ENCODE measurements at regions not wholly inside any gene's neighbourhood (a gene's known extent, or its start where the extent isn't known, plus 50 kb on each side); places are given as distances from the start of the nearest gene placed in this dataset.

DNA sequence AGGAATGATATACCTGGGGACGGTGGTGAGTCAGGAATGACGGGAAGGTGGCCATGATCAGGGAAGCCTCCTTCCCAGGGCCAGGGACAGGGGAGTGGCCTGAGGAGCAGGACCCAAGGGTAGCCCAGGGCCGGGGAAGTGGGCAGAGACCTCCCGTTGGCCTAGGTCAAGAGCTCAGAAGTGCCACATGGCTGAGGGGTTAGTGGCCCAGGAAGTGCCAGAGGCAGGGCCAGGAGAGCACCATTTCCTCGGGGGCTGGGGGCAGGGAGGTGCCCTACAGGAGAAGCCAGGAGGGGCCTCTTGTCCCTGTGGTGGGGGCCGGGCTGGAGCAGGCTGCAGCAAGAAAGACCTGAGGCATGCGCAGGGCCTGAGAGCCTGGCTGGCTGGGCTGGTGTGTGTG, 152.3 kb upstream of the ZSWIM2 start:
- Histone ChIP-seq H3K4me1 (ENCODE audit: control insufficient read depth, insufficient read depth, low read length) (no peaks in the 10 kb centered on the region), H3K27me3 (ENCODE audit: control insufficient read depth, insufficient read depth, low read length) (no peaks in the 10 kb centered on the region), H3K36me3 (ENCODE audit: control insufficient read depth, insufficient read depth, low read length) (no peaks in the 10 kb centered on the region), H3K27ac (ENCODE audit: low read length) (no peak overlapping the region), H3K4me3 (ENCODE audit: low read length) (no peak overlapping the region), H3K9me3 (ENCODE audit: control insufficient read depth, insufficient read depth, low read length) (no peaks in the 10 kb centered on the region)
- no CpG with 5 or more reads among the region's 7 CpGs for WGBS (ENCODE audit: insufficient coverage, insufficient read length)
- DNase-seq (ENCODE audit: low read depth, low spot score) = no peak

DNA sequence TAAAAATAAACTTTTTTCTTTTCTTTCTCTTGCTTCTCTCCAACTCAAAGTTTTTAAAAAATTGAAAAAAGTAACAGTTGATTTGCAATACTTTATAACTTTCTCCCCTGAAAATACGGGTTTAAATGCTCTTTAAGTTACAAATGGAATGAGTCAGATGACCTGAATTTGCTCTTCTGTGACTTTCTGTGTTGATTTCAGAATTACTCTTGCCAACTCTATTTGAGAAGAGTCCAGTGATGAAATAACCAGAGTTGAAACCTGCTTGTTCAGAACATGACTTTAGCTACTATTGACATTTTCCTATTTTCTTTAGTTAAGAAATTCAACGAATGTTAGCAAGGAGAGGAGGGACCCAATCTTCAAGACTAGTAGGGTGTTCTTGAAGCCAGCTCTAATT, 146.1 kb upstream of the ZSWIM2 start:
- Histone ChIP-seq H3K9me3 (ENCODE audit: control insufficient read depth, insufficient read depth, low read length) (no peaks in the 10 kb centered on the region), H3K36me3 (ENCODE audit: control insufficient read depth, insufficient read depth, low read length) (no peaks in the 10 kb centered on the region), H3K4me1 (ENCODE audit: control insufficient read depth, insufficient read depth, low read length) (no peaks in the 10 kb centered on the region), H3K4me3 (ENCODE audit: low read length) (no peak overlapping the region), H3K27me3 (ENCODE audit: control insufficient read depth, insufficient read depth, low read length) (no peaks in the 10 kb centered on the region), H3K27ac (ENCODE audit: low read length) (no peak overlapping the region)
- WGBS (ENCODE audit: insufficient coverage, insufficient read length) = no CpG with 5 or more reads among the region's 2 CpGs
- DNase-seq (ENCODE audit: low read depth, low spot score) = no peak

DNA sequence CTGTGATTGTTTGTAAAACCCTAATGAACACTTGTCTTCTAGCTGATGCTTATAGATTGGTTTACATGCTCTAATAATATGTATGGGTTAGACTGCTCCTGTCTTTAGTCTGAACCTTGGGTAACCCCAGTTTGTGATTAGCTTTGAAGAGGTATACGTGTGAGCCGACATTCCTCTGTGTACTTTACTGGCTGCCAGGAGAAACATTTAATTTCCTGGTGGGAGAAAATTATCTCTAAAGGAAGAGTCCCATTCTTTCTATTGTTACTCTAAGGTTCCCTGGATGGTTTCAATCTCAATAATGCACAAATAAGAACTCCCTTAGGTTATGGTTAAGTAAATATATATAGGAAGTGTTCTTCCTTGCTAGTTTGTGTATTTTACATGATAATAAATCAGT, 143.6 kb upstream of the ZSWIM2 start:
- no peaks in the 10 kb centered on the region for H3K4me1 ChIP-seq (ENCODE audit: control insufficient read depth, insufficient read depth, low read length)
- no peak overlapping the region for H3K27ac ChIP-seq (ENCODE audit: low read length)
- no peak overlapping the region for H3K4me3 ChIP-seq (ENCODE audit: low read length)
- H3K36me3 ChIP-seq (ENCODE audit: control insufficient read depth, insufficient read depth, low read length) = no peaks in the 10 kb centered on the region
- WGBS (ENCODE audit: insufficient coverage, insufficient read length) = no CpG with 5 or more reads among the region's 2 CpGs
- DNase-seq (ENCODE audit: low read depth, low spot score) = no peak
- no peaks in the 10 kb centered on the region for H3K9me3 ChIP-seq (ENCODE audit: control insufficient read depth, insufficient read depth, low read length)
- no peaks in the 10 kb centered on the region for H3K27me3 ChIP-seq (ENCODE audit: control insufficient read depth, insufficient read depth, low read length)

DNA sequence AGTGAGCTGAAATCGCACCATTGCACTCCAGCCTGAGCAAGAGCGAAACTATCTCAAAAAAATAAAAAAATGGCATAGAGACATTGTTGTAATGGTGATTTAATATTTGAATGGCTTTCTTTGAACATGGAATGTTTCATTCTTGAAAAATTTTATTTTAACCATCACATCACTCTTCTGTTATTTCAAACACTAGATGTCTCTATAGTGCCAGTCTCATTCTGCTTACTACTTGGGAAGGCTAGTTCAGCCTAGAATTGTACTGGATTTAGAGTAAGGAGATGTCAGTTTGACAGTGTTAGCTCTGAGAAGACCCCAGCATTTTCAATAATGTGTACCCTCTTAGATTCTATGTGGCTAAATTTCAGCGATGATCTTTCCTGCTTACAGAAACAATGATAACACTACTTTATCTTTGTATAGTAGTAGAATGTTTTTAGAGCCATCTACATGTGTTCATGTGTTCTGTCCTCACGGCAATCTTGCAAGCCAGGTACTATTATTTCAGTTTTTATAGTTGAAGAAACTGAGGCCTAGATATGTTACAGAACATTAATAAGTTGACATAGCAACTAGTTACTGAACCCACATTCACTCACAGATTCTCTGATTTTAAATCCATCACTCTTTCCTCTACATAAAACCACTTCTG, 142.9 kb upstream of the ZSWIM2 start:
- WGBS (ENCODE audit: insufficient coverage, insufficient read length) = no CpG with 5 or more reads among the region's 4 CpGs
- no peak for DNase-seq (ENCODE audit: low read depth, low spot score)

DNA sequence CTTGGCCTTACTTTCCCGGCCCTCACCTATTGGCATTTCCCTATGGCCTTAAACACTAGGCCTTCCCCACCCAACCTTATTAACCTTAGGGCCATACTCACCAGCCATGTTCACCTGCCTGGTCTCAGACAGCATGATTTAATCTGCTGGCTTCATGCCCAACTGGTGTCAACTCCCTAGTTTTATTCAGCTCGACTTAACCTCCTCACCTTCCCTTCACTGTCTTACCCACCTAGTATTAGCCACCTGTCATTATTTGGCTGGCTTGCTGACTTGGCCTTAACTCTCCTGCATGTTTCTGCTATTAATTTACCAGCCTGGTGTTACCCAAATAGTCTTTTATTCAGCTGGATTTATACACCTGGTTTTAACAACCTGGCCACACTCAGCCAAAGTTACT, 136.0 kb upstream of the ZSWIM2 start:
- no peak overlapping the region for H3K27ac ChIP-seq (ENCODE audit: low read length)
- H3K27me3 ChIP-seq (ENCODE audit: control insufficient read depth, insufficient read depth, low read length) = no peaks in the 10 kb centered on the region
- H3K36me3 ChIP-seq (ENCODE audit: control insufficient read depth, insufficient read depth, low read length) = no peaks in the 10 kb centered on the region
- no CpG with 5 or more reads among the region's 2 CpGs for WGBS (ENCODE audit: insufficient coverage, insufficient read length)
- DNase-seq (ENCODE audit: low read depth, low spot score) = no peak
- H3K9me3 ChIP-seq (ENCODE audit: control insufficient read depth, insufficient read depth, low read length) = no peaks in the 10 kb centered on the region
- H3K4me3 ChIP-seq (ENCODE audit: low read length) = no peak overlapping the region
- H3K4me1 ChIP-seq (ENCODE audit: control insufficient read depth, insufficient read depth, low read length) = no peaks in the 10 kb centered on the region

More for the DNA sequence above, 142.9 kb upstream of the ZSWIM2 start:
- H3K27ac ChIP-seq (ENCODE audit: low read length) = no peak overlapping the region
- H3K36me3 ChIP-seq (ENCODE audit: control insufficient read depth, insufficient read depth, low read length) = no peaks in the 10 kb centered on the region
- no peaks in the 10 kb centered on the region for H3K27me3 ChIP-seq (ENCODE audit: control insufficient read depth, insufficient read depth, low read length)
- no peaks in the 10 kb centered on the region for H3K9me3 ChIP-seq (ENCODE audit: control insufficient read depth, insufficient read depth, low read length)
- no peak overlapping the region for H3K4me3 ChIP-seq (ENCODE audit: low read length)
- H3K4me1 ChIP-seq (ENCODE audit: control insufficient read depth, insufficient read depth, low read length) = no peaks in the 10 kb centered on the region

DNA sequence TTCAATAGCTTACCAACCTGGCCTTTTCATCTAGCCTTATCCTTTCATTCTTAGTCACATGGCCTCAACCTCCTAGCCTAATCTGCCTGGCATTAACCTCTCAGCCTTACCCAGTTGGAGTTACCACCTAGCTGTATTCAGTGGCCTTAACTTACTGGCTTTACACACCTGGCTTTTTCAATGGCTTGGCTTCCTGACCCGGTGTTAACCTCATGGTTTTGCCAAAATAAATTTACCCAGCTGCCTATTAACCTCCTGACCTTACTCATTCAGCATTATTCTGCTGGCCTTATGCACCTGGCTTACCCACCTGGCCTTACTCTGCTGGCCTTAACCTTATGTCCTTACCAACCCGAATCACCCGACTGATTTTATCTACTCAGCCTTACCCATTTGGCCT, 135.5 kb upstream of the ZSWIM2 start:
- no peak for DNase-seq (ENCODE audit: low read depth, low spot score)
- no peaks in the 10 kb centered on the region for H3K4me1 ChIP-seq (ENCODE audit: control insufficient read depth, insufficient read depth, low read length)
- WGBS (ENCODE audit: insufficient coverage, insufficient read length) = no CpG with 5 or more reads among the region's 3 CpGs
- no peak overlapping the region for H3K4me3 ChIP-seq (ENCODE audit: low read length)
- H3K27ac ChIP-seq (ENCODE audit: low read length) = no peak overlapping the region
- H3K27me3 ChIP-seq (ENCODE audit: control insufficient read depth, insufficient read depth, low read length) = no peaks in the 10 kb centered on the region
- no peaks in the 10 kb centered on the region for H3K36me3 ChIP-seq (ENCODE audit: control insufficient read depth, insufficient read depth, low read length)
- no peaks in the 10 kb centered on the region for H3K9me3 ChIP-seq (ENCODE audit: control insufficient read depth, insufficient read depth, low read length)

DNA sequence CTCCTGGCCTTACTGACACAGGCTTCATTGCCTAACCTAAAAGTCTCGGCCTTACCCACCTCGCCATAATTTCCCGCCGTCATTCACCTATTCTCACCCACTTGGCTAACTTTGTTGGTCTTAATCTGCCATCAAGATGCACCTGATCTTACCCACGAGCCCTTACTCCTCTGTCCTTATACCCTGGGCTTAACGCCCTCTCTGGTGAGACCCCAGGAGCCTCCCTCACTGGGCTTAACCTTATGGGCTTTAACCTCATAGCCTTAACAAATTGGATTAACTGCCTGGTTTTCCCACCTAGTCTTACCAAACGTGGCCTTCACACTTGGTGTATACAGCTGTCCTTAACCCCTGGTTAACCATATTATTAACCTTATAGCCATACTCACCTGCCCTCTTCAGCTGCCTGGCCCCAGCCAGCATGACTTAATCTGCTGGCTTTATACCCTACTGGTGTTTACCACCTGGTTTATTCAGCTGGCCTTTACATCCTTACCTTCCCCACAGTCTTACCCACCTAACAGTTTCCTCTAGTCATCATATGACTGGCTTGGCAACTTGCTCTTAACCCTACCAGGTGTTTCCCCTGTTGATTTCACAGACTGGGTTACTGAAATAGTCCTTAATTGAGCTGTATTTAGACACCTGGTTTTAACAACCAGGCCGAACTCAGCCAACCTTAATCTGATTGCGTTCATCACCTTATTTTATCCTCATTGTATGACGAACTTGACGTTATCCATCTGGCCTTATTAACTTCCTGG, 132.0 kb upstream of the ZSWIM2 start:
- DNase-seq (ENCODE audit: low read depth, low spot score) = no peak
- no peaks in the 10 kb centered on the region for H3K27me3 ChIP-seq (ENCODE audit: control insufficient read depth, insufficient read depth, low read length)
- no peak overlapping the region for H3K4me3 ChIP-seq (ENCODE audit: low read length)
- H3K27ac ChIP-seq (ENCODE audit: low read length) = no peak overlapping the region
- H3K9me3 ChIP-seq (ENCODE audit: control insufficient read depth, insufficient read depth, low read length) = no peaks in the 10 kb centered on the region
- H3K4me1 ChIP-seq (ENCODE audit: control insufficient read depth, insufficient read depth, low read length) = no peaks in the 10 kb centered on the region
- H3K36me3 ChIP-seq (ENCODE audit: control insufficient read depth, insufficient read depth, low read length) = no peaks in the 10 kb centered on the region
- WGBS (ENCODE audit: insufficient coverage, insufficient read length) = no CpG with 5 or more reads among the region's 11 CpGs

DNA sequence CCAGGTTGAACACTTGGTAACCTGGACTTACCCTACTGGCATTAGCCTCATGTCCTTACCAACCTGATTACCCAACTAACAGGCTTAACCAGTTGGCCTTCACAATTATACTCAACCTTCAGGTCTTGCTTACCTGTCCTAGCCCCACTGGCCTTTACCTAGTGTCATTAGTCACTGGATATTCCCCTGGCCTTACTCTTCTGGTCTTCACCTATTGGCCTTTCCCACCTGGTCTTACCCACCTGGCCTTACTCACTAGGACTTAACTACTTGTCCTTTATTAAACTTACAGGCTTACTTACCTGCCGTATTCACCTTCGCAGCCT, 131.1 kb upstream of the ZSWIM2 start:
- Histone ChIP-seq H3K36me3 (ENCODE audit: control insufficient read depth, insufficient read depth, low read length) (no peaks in the 10 kb centered on the region), H3K9me3 (ENCODE audit: control insufficient read depth, insufficient read depth, low read length) (no peaks in the 10 kb centered on the region), H3K27ac (ENCODE audit: low read length) (no peak overlapping the region), H3K4me1 (ENCODE audit: control insufficient read depth, insufficient read depth, low read length) (no peaks in the 10 kb centered on the region), H3K4me3 (ENCODE audit: low read length) (no peak overlapping the region), H3K27me3 (ENCODE audit: control insufficient read depth, insufficient read depth, low read length) (no peaks in the 10 kb centered on the region)
- no peak for DNase-seq (ENCODE audit: low read depth, low spot score)
- WGBS (ENCODE audit: insufficient coverage, insufficient read length) = no CpG with 5 or more reads among the region's 2 CpGs

DNA sequence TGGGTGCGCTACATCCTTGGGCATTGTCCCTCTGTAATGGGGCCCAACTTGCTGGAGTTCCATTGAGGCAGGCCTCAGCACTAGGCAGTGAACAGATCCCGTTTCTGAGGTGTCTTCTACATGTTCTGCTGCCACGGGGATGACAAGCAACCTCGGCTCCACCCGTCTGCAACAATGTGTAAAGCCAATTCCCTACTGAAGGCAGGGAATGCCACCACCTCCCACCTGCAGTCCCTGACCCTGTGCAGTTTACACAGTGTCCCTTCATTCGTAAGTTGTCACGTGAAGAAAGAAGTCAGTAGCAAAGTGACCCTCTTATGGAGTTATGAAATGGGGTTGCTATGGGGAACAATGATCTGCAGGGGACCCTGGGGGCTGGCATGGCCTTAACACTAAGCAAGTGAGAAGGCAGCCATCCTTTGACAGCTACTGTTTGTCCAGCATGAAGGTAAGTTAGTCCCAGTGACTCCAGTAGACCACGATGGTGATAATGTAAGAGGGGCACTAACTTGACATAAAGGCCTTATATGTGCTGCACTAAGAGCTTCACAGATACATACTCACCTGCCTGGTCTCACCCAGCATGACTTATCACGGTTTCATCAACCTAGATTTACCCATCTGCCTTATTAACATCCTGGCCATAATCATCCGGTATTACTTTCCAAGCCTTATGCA, 130.6 kb upstream of the ZSWIM2 start:
- no peaks in the 10 kb centered on the region for H3K27me3 ChIP-seq (ENCODE audit: control insufficient read depth, insufficient read depth, low read length)
- H3K9me3 ChIP-seq (ENCODE audit: control insufficient read depth, insufficient read depth, low read length) = no peaks in the 10 kb centered on the region
- H3K4me1 ChIP-seq (ENCODE audit: control insufficient read depth, insufficient read depth, low read length) = no peaks in the 10 kb centered on the region
- no peak overlapping the region for H3K4me3 ChIP-seq (ENCODE audit: low read length)
- no CpG with 5 or more reads among the region's 10 CpGs for WGBS (ENCODE audit: insufficient coverage, insufficient read length)
- no peaks in the 10 kb centered on the region for H3K36me3 ChIP-seq (ENCODE audit: control insufficient read depth, insufficient read depth, low read length)
- H3K27ac ChIP-seq (ENCODE audit: low read length) = no peak overlapping the region
- no peak for DNase-seq (ENCODE audit: low read depth, low spot score)

DNA sequence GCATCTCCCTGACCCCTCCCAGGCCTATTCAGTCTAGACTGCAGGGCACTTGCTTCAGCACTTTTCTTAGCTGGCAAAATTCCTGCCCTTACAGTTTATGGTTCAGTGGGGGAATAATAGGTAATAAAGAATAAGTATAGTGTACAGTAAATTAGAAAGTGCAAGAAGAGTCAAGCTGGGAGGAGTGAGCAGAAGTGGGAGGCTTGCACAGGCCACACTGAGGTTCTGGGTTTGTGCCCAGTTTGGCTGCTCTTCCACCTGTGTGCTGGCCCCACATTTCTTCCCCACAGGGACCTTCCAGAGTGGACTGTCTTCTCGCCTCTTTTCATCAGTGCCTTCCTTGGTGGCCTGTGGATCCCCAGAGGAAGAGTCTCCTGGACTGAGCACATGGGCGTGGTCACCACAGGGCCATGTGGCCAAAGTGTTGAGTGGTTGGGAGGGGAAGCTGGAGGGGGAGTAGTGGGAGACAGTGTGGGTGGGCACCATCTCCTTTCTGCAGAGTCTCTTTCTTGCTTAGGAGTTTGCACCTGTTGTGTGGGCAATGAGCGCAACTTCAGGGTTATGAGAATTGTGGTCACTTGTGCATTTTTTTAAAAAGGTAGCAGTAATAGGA, 128.6 kb upstream of the ZSWIM2 start:
- Histone ChIP-seq H3K9me3 (ENCODE audit: control insufficient read depth, insufficient read depth, low read length) (no peaks in the 10 kb centered on the region), H3K27ac (ENCODE audit: low read length) (no peak overlapping the region), H3K4me1 (ENCODE audit: control insufficient read depth, insufficient read depth, low read length) (no peaks in the 10 kb centered on the region), H3K27me3 (ENCODE audit: control insufficient read depth, insufficient read depth, low read length) (no peaks in the 10 kb centered on the region), H3K4me3 (ENCODE audit: low read length) (no peak overlapping the region), H3K36me3 (ENCODE audit: control insufficient read depth, insufficient read depth, low read length) (no peaks in the 10 kb centered on the region)
- DNase-seq (ENCODE audit: low read depth, low spot score) = no peak
- no CpG with 5 or more reads among the region's 3 CpGs for WGBS (ENCODE audit: insufficient coverage, insufficient read length)

Data from iPS DF 6.9 (cell line).